Caco-2 (cell line): ENCODE measurements at regions not wholly inside any gene's neighbourhood (a gene's known extent, or its start where the extent isn't known, plus 50 kb on each side); places are given as distances from the start of the nearest gene placed in this dataset.

Source experiments
- BruUV-seq: library from RNA; stranded (reverse); fragments of 400-500 nt; replicated peaks from 2 replicates; lab custom pipeline; 2021; lab: Mats Ljungman, UMichigan
- CTCF ChIA-PET: fragments of 300-600 bp; sonication (Branson Sonifier 250); formaldehyde crosslinking; loops from one replicate; lab custom pipeline; 2022; ENCODE audit warnings: antibody characterized with exemption; lab: Charles Lee
- POLR2A ChIA-PET: fragments of 300-600 bp; sonication (Branson Sonifier 250); formaldehyde crosslinking; loops from one replicate; lab custom pipeline; 2022; ENCODE audit warnings: antibody characterized with exemption; lab: Charles Lee
- DNase-seq, 2 experiments: peaks; one replicate each; pipeline versions ENCODE4 v3.0.0 to v3.0.0-alpha.2; 2020 to 2022
- H3K27me3 ChIP-seq: replicated peaks from 2 replicates; pipeline ENCODE4 v1.6.0; 2011; ENCODE audit warnings: low read length; ENCODE audit not compliant: control insufficient read depth, insufficient read depth
- H3K36me3 ChIP-seq: 2 replicates; pipeline ENCODE4 v1.5.1; 2011; ENCODE audit warnings: low read length; ENCODE audit not compliant: control insufficient read depth, insufficient read depth
- H3K4me1 ChIP-seq: fragments of 250-450 bp; sonication (Bioruptor Pico); 2 replicates; pipeline ENCODE4 v1.5.1; 2020; ENCODE audit warnings: mild to moderate bottlenecking
- H3K4me3 ChIP-seq: 2 replicates; pipeline ENCODE4 v1.5.1; 2011; ENCODE audit warnings: low read depth, mild to moderate bottlenecking, control low read depth, low read length
- H3K9me3 ChIP-seq: fragments of 250-450 bp; sonication (Bioruptor Pico); 2 replicates; pipeline ENCODE4 v1.5.1; 2020; ENCODE audit warnings: mild to moderate bottlenecking, moderate library complexity
- H3K27ac Mint-ChIP-seq: one replicate; pipeline ENCODE4 v1.8.0; 2022; ENCODE audit warnings: mixed read lengths; ENCODE audit not compliant: unreplicated experiment
- H3K27me3 Mint-ChIP-seq: one replicate; pipeline ENCODE4 v1.8.0; 2022; ENCODE audit warnings: mixed read lengths; ENCODE audit not compliant: insufficient read depth, unreplicated experiment
- H3K36me3 Mint-ChIP-seq: one replicate; pipeline ENCODE4 v1.8.0; 2022; ENCODE audit warnings: mild to moderate bottlenecking, mixed read lengths; ENCODE audit not compliant: insufficient read depth, unreplicated experiment
- H3K4me1 Mint-ChIP-seq: one replicate; pipeline ENCODE4 v1.8.0; 2022; ENCODE audit warnings: low read depth, mixed read lengths; ENCODE audit not compliant: unreplicated experiment
- H3K4me3 Mint-ChIP-seq: one replicate; pipeline ENCODE4 v1.8.0; 2022; ENCODE audit warnings: mild to moderate bottlenecking, moderate library complexity, mixed read lengths; ENCODE audit not compliant: unreplicated experiment
- H3K9me3 Mint-ChIP-seq: one replicate; pipeline ENCODE4 v1.8.0; 2022; ENCODE audit warnings: mixed read lengths; ENCODE audit not compliant: unreplicated experiment
- CTCF ChIP-seq, 2 experiments: fragments of 200-600 bp in 1 of 2; IDR thresholded peaks; 1 replicate in 1 of 2; 2 replicates in 1 of 2; pipeline versions ENCODE4 v1.5.1 to v1.8.0; 2011 to 2022; ENCODE audit warnings: antibody characterized with exemption in 1 of 2, control low read depth in 1 of 2, inconsistent platforms in 1 of 2, low read depth in 1 of 2, low read length in 1 of 2, mild to moderate bottlenecking in 1 of 2, moderate library complexity in 1 of 2; ENCODE audit not compliant: insufficient read depth in 1 of 2, severe bottlenecking in 1 of 2, unreplicated experiment in 1 of 2
- intact Hi-C: fragments of 100-400 bp; cut with micrococcal nuclease; formaldehyde crosslinking; loops from one replicate; pipeline ENCODE4 v1.10.0; 2022; ENCODE audit not compliant: unreplicated experiment

GRCh38 chr22:47801541-47802245 lies 1039.2 kb downstream of the TBC1D22A start:
- no peak overlapping the region for H3K4me3 Mint-ChIP-seq
- BruUV-seq = no TSS peak
- no peaks in the 10 kb centered on the region for H3K27me3 Mint-ChIP-seq

GRCh38 chr22:47798229-47798628 lies 1035.8 kb downstream of the TBC1D22A start:
- no peaks in the 10 kb centered on the region for H3K27me3 ChIP-seq
- no peaks in the 10 kb centered on the region for H3K4me1 ChIP-seq
- ChIA-PET CTCF (no interaction called here), POLR2A (no interaction called here)
- intact Hi-C loops = no loop called here
- no peak for TF ChIP-seq CTCF (IDR thresholded peaks at IDR 0.05; ENCODE audit: insufficient read depth in 1 of 2, low read depth in 1 of 2, low read length in 1 of 2, severe bottlenecking in 1 of 2, unreplicated experiment in 1 of 2)
- no TSS peak for BruUV-seq
- H3K36me3 ChIP-seq = no peaks in the 10 kb centered on the region
- DNase-seq = no peak
- peaks cover 5% of the 10 kb centered on the region for H3K36me3 Mint-ChIP-seq
- H3K4me3 Mint-ChIP-seq = no peak overlapping the region
- H3K4me3 ChIP-seq = no peak overlapping the region
- H3K4me1 Mint-ChIP-seq = no peaks in the 10 kb centered on the region
- no peaks in the 10 kb centered on the region for H3K9me3 Mint-ChIP-seq
- H3K27ac Mint-ChIP-seq = no peak overlapping the region
- H3K27me3 Mint-ChIP-seq = no peaks in the 10 kb centered on the region
- H3K9me3 ChIP-seq = no peaks in the 10 kb centered on the region

More at GRCh38 chr22:47801541-47802245, 1039.2 kb downstream of the TBC1D22A start:
- Mint-ChIP-seq H3K9me3 (no peaks in the 10 kb centered on the region), H3K36me3 (no peaks in the 10 kb centered on the region), H3K27ac (no peak overlapping the region), H3K4me1 (no peaks in the 10 kb centered on the region)
- Histone ChIP-seq H3K27me3 (no peaks in the 10 kb centered on the region), H3K36me3 (no peaks in the 10 kb centered on the region), H3K4me1 (no peaks in the 10 kb centered on the region), H3K4me3 (no peak overlapping the region), H3K9me3 (no peaks in the 10 kb centered on the region)
- intact Hi-C loops = no loop called here
- ChIA-PET CTCF (no interaction called here), POLR2A (no interaction called here)
- no peak for TF ChIP-seq CTCF (IDR thresholded peaks at IDR 0.05; ENCODE audit: insufficient read depth in 1 of 2, low read depth in 1 of 2, low read length in 1 of 2, severe bottlenecking in 1 of 2, unreplicated experiment in 1 of 2)
- no peak for DNase-seq

- intact Hi-C loops = no loop called here
- H3K36me3 Mint-ChIP-seq = peaks cover 5% of the 10 kb centered on the region
- CTCF ChIA-PET = no interaction called here
- no TSS peak for BruUV-seq
- no peaks in the 10 kb centered on the region for H3K4me1 Mint-ChIP-seq
- DNase-seq = no peak
- H3K9me3 Mint-ChIP-seq = no peaks in the 10 kb centered on the region
- H3K27me3 Mint-ChIP-seq = no peaks in the 10 kb centered on the region
- TF ChIP-seq CTCF (IDR thresholded peaks at IDR 0.05; ENCODE audit: insufficient read depth in 1 of 2, low read depth in 1 of 2, low read length in 1 of 2, severe bottlenecking in 1 of 2, unreplicated experiment in 1 of 2) = no peak
- H3K9me3 ChIP-seq = no peaks in the 10 kb centered on the region
- no peak overlapping the region for H3K27ac Mint-ChIP-seq
- no peak overlapping the region for H3K4me3 Mint-ChIP-seq
- no peaks in the 10 kb centered on the region for H3K4me1 ChIP-seq
- POLR2A ChIA-PET = no interaction called here
- no peaks in the 10 kb centered on the region for H3K36me3 ChIP-seq
- H3K27me3 ChIP-seq = no peaks in the 10 kb centered on the region
- H3K4me3 ChIP-seq = no peak overlapping the region
Observed at GRCh38 chr22:47797342-47797945, 1035.0 kb downstream of the TBC1D22A start.
